Left ventricle myocardium inferior (tissue), 1 donor: ENCODE measurements at regions not wholly inside any gene's neighbourhood (a gene's known extent, or its start where the extent isn't known, plus 50 kb on each side); places are given as distances from the start of the nearest gene placed in this dataset.

Experiments
- DNase-seq: peaks from one replicate; pipeline ENCODE4 v3.0.0-alpha.2; 2020
- H3K27ac ChIP-seq: fragments of 200-600 bp; replicated peaks from 2 replicates; pipeline ENCODE4 v1.8.0; 2021
- H3K27me3 ChIP-seq: fragments of 200-600 bp; 2 replicates; pipeline ENCODE4 v1.8.0; 2021; ENCODE audit warnings: low read depth
- H3K36me3 ChIP-seq: fragments of 200-600 bp; 2 replicates; pipeline ENCODE4 v1.8.0; 2021
- H3K4me1 ChIP-seq: fragments of 200-600 bp; 2 replicates; pipeline ENCODE4 v1.8.0; 2021
- H3K4me3 ChIP-seq: fragments of 200-600 bp; 2 replicates; pipeline ENCODE4 v1.8.0; 2021; ENCODE audit warnings: mild to moderate bottlenecking, moderate library complexity
- H3K9me3 ChIP-seq: fragments of 200-600 bp; replicated peaks from 2 replicates; pipeline ENCODE4 v1.8.0; 2021
- CTCF ChIP-seq: fragments of 200-600 bp; IDR thresholded peaks from 2 replicates; pipeline ENCODE4 v1.8.0; 2021; ENCODE audit warnings: antibody characterized with exemption, mild to moderate bottlenecking, borderline replicate concordance
- intact Hi-C: fragments of 100-400 bp; cut with micrococcal nuclease; formaldehyde crosslinking; loops from one replicate; pipeline ENCODE4 v1.11.0; 2022
- donor health status: DM: no; HTN: yes; CAD: no; lungs with severe emphysema.

- no peak overlapping the region for H3K27ac ChIP-seq
- no peaks in the 10 kb centered on the region for H3K4me1 ChIP-seq
- H3K36me3 ChIP-seq: no peaks in the 10 kb centered on the region
- TF ChIP-seq CTCF: no peak
- intact Hi-C loops: no loop called here
- H3K4me3 ChIP-seq: no peak overlapping the region
- H3K9me3 ChIP-seq: peaks cover 7% of the 10 kb centered on the region
- DNase-seq: no peak
- H3K27me3 ChIP-seq: no peaks in the 10 kb centered on the region
Observed at GRCh38 chr10:64486901-64487300, 965.7 kb downstream of the REEP3 start.

- Histone ChIP-seq H3K4me3 (no peak overlapping the region), H3K27ac (no peak overlapping the region), H3K27me3 (no peaks in the 10 kb centered on the region), H3K9me3 (peaks cover 18% of the 10 kb centered on the region), H3K4me1 (no peaks in the 10 kb centered on the region), H3K36me3 (no peaks in the 10 kb centered on the region)
- no peak for TF ChIP-seq CTCF
- no peak for DNase-seq
- intact Hi-C loops: no loop called here
Observed at GRCh38 chr10:64494901-64495300, 973.7 kb downstream of the REEP3 start.

GRCh38 chr10:64497306-64497705 lies 976.1 kb downstream of the REEP3 start:
- Histone ChIP-seq H3K27me3 (no peaks in the 10 kb centered on the region), H3K4me3 (no peak overlapping the region), H3K4me1 (no peaks in the 10 kb centered on the region), H3K9me3 (peaks cover 18% of the 10 kb centered on the region), H3K27ac (no peak overlapping the region), H3K36me3 (no peaks in the 10 kb centered on the region)
- TF ChIP-seq CTCF: no peak
- DNase-seq: no peak
- intact Hi-C loops: no loop called here

- H3K4me3 ChIP-seq: no peak overlapping the region
- TF ChIP-seq CTCF: no peak
- intact Hi-C loops: no loop called here
- H3K36me3 ChIP-seq: no peaks in the 10 kb centered on the region
- peaks cover 4% of the 10 kb centered on the region for H3K9me3 ChIP-seq
- DNase-seq: no peak
- H3K27ac ChIP-seq: no peak overlapping the region
- no peaks in the 10 kb centered on the region for H3K27me3 ChIP-seq
- H3K4me1 ChIP-seq: no peaks in the 10 kb centered on the region
Observed at GRCh38 chr10:64501807-64502206, 980.6 kb downstream of the REEP3 start.

GRCh38 chr10:64502936-64503335 lies 981.7 kb downstream of the REEP3 start:
- Histone ChIP-seq H3K36me3 (no peaks in the 10 kb centered on the region), H3K9me3 (peaks cover 4% of the 10 kb centered on the region), H3K27me3 (no peaks in the 10 kb centered on the region), H3K27ac (no peak overlapping the region), H3K4me3 (no peak overlapping the region), H3K4me1 (no peaks in the 10 kb centered on the region)
- no peak for TF ChIP-seq CTCF
- no peak for DNase-seq
- intact Hi-C loops: no loop called here

- peaks cover 4% of the 10 kb centered on the region for H3K9me3 ChIP-seq
- no peaks in the 10 kb centered on the region for H3K36me3 ChIP-seq
- H3K27me3 ChIP-seq: no peaks in the 10 kb centered on the region
- H3K27ac ChIP-seq: no peak overlapping the region
- TF ChIP-seq CTCF: no peak
- no peak overlapping the region for H3K4me3 ChIP-seq
- DNase-seq: no peak
- H3K4me1 ChIP-seq: no peaks in the 10 kb centered on the region
- intact Hi-C loops: no loop called here
Observed at GRCh38 chr10:64503429-64503828, 982.2 kb downstream of the REEP3 start.
